ENCODE measurements at regions not wholly inside any gene's neighbourhood (a gene's known extent, or its start where the extent isn't known, plus 50 kb on each side); places are given as distances from the start of the nearest gene placed in this dataset.

- no peak for DNase-seq (ENCODE audit: insufficient read length, low spot score)
- FAIRE-seq = no peak
- no peak for TF ChIP-seq CTCF (IDR thresholded peaks at IDR 0.05; ENCODE audit: insufficient read depth, missing control alignments)
Observed at GRCh38 chr17:36736201-36737156, 135.1 kb downstream of the MRM1 start.

GRCh38 chr17:36739208-36739607 is 137.8 kb downstream of the MRM1 start:
- FAIRE-seq = no peak
- TF ChIP-seq CTCF (IDR thresholded peaks at IDR 0.05; ENCODE audit: insufficient read depth, missing control alignments) = no peak
- DNase-seq (ENCODE audit: insufficient read length, low spot score) = no peak

- no peak for TF ChIP-seq CTCF (IDR thresholded peaks at IDR 0.05; ENCODE audit: insufficient read depth, missing control alignments)
- FAIRE-seq = no peak
- DNase-seq (ENCODE audit: insufficient read length, low spot score) = no peak
Observed at GRCh38 chr17:36740157-36740556, 138.8 kb downstream of the MRM1 start.

- no peak for FAIRE-seq
- TF ChIP-seq CTCF (IDR thresholded peaks at IDR 0.05; ENCODE audit: insufficient read depth, missing control alignments) = no peak
- DNase-seq (ENCODE audit: insufficient read length, low spot score) = no peak
Observed at GRCh38 chr17:36741019-36741902, 139.9 kb downstream of the MRM1 start.

GRCh38 chr17:36742267-36743000 is 141.1 kb downstream of the MRM1 start:
- FAIRE-seq = no peak
- DNase-seq (ENCODE audit: insufficient read length, low spot score) = no peak
- TF ChIP-seq CTCF (IDR thresholded peaks at IDR 0.05; ENCODE audit: insufficient read depth, missing control alignments) = no peak

GRCh38 chr17:36743130-36743529 is 141.7 kb downstream of the MRM1 start:
- DNase-seq (ENCODE audit: insufficient read length, low spot score) (no peak), FAIRE-seq (no peak)
- TF ChIP-seq CTCF (IDR thresholded peaks at IDR 0.05; ENCODE audit: insufficient read depth, missing control alignments) = no peak
